Hematopoietic multipotent progenitor cell treated with erythropoietin and hydrocortisone succinate and interleukin-3 and kit ligand, for 6 days (in vitro differentiated cells): ENCODE measurements at regions not wholly inside any gene's neighbourhood (a gene's known extent, or its start where the extent isn't known, plus 50 kb on each side); places are given as distances from the start of the nearest gene placed in this dataset.
"Not testable (repeated sequence)": the region's sequence is repeated elsewhere in the genome, so short reads cannot be mapped to it uniquely, and the experiment has no call there.

Source experiments
- DNase-seq: peaks from one replicate; pipeline ENCODE4 v3.0.0-alpha.2; 2015

GRCh38 chr4:154983714-154984113 is 202.6 kb downstream of the RBM46 start:
- DNase-seq, result no peak

- DNase-seq, result no peak
These were observed 203.1 kb downstream of the RBM46 start for GRCh38 chr4:154984148-154984547.

- DNase-seq, result no peak
These were observed 203.5 kb downstream of the RBM46 start for GRCh38 chr4:154984616-154985015.

- DNase-seq, result no peak
These were observed 204.6 kb downstream of the RBM46 start for GRCh38 chr4:154985673-154986072.

- DNase-seq, result no peak
These were observed 207.4 kb downstream of the RBM46 start for GRCh38 chr4:154988511-154988910.

GRCh38 chr4:154989511-154989910 is 208.4 kb downstream of the RBM46 start:
- no peak for DNase-seq

GRCh38 chr4:154997866-154998265 is 210.6 kb upstream of the NPY2R start:
- DNase-seq, result not testable (repeated sequence)

- no peak for DNase-seq
These were observed 210.2 kb upstream of the NPY2R start for GRCh38 chr4:154998284-154998683.

- DNase-seq, result no peak
These were observed 209.7 kb upstream of the NPY2R start for GRCh38 chr4:154998773-154999172.

- DNase-seq, result no peak
These were observed 208.4 kb upstream of the NPY2R start for GRCh38 chr4:154999950-155000578.

GRCh38 chr4:155001251-155001650 is 207.2 kb upstream of the NPY2R start:
- DNase-seq, result no peak

GRCh38 chr4:155005395-155006090 is 202.9 kb upstream of the NPY2R start:
- no peak for DNase-seq

- DNase-seq, result no peak
These were observed 200.7 kb upstream of the NPY2R start for GRCh38 chr4:155007660-155008176.

- DNase-seq, result no peak
These were observed 200.0 kb upstream of the NPY2R start for GRCh38 chr4:155008389-155008788.

GRCh38 chr4:155009288-155009687 is 199.1 kb upstream of the NPY2R start:
- DNase-seq, result no peak

- DNase-seq, result no peak
These were observed 198.1 kb upstream of the NPY2R start for GRCh38 chr4:155010376-155010775.

- no peak for DNase-seq
These were observed 197.2 kb upstream of the NPY2R start for GRCh38 chr4:155011163-155011780.

- no peak for DNase-seq
These were observed 196.0 kb upstream of the NPY2R start for GRCh38 chr4:155012469-155012868.

GRCh38 chr4:155017426-155017825 is 191.0 kb upstream of the NPY2R start:
- no peak for DNase-seq

GRCh38 chr4:155025762-155026457 is 182.5 kb upstream of the NPY2R start:
- DNase-seq, result peak; percentile 74

GRCh38 chr4:155026715-155027114 is 181.7 kb upstream of the NPY2R start:
- DNase-seq, result no peak

- DNase-seq, result no peak
These were observed 175.8 kb upstream of the NPY2R start for GRCh38 chr4:155032521-155033229.

GRCh38 chr4:155033604-155034003 is 174.8 kb upstream of the NPY2R start:
- no peak for DNase-seq
